NB4 (cell line): ENCODE measurements at regions not wholly inside any gene's neighbourhood (a gene's known extent, or its start where the extent isn't known, plus 50 kb on each side); places are given as distances from the start of the nearest gene placed in this dataset.
"Not testable (repeated sequence)": the region's sequence is repeated elsewhere in the genome, so short reads cannot be mapped to it uniquely, and the experiment has no call there.

Source experiments
- DNase-seq: peaks from one replicate; pipeline ENCODE4 v3.0.0; 2010; ENCODE audit warnings: low read depth
- H3K4me3 ChIP-seq: one replicate; pipeline ENCODE4 v1.5.1; 2011; ENCODE audit warnings: mild to moderate bottlenecking, low read depth, low read length, moderate library complexity
- CTCF ChIP-seq: IDR thresholded peaks from one replicate; pipeline ENCODE4 v1.5.1; 2012; ENCODE audit warnings: low read depth, low read length
- MAX ChIP-seq: IDR thresholded peaks from 2 replicates; pipeline ENCODE4 v1.6.1; 2011; ENCODE audit warnings: low read depth, low read length
- MYC ChIP-seq: IDR thresholded peaks from 2 replicates; pipeline ENCODE4 v1.6.1; 2011; ENCODE audit warnings: low read depth, low read length
- POLR2A ChIP-seq: IDR thresholded peaks from 2 replicates; pipeline ENCODE4 v1.6.1; 2011; ENCODE audit warnings: mild to moderate bottlenecking; ENCODE audit not compliant: insufficient read length; ENCODE audit errors: extremely low read depth

GRCh38 chr2:59233920-59234319 lies 992.8 kb upstream of the FANCL start:
- no peak for TF ChIP-seq POLR2A
- TF ChIP-seq CTCF: no peak
- TF ChIP-seq MYC: no peak
- TF ChIP-seq MAX: no peak
- no peak for DNase-seq
- H3K4me3 ChIP-seq: no peak overlapping the region

GRCh38 chr2:59233448-59233847 lies 992.3 kb upstream of the FANCL start:
- TF ChIP-seq POLR2A: no peak
- TF ChIP-seq MYC: no peak
- TF ChIP-seq MAX: no peak
- no peak for TF ChIP-seq CTCF
- H3K4me3 ChIP-seq: no peak overlapping the region
- DNase-seq: no peak

GRCh38 chr2:59232394-59233165 lies 991.5 kb upstream of the FANCL start:
- peak; percentile 4 for DNase-seq
- TF ChIP-seq MYC: no peak
- TF ChIP-seq POLR2A: no peak
- TF ChIP-seq CTCF: no peak
- TF ChIP-seq MAX: no peak
- H3K4me3 ChIP-seq: no peak overlapping the region

- DNase-seq, H3K4me3 ChIP-seq: not testable (repeated sequence)
These were observed 985.2 kb upstream of the FANCL start for GRCh38 chr2:59226362-59226761.

GRCh38 chr2:59223742-59224141 lies 982.6 kb upstream of the FANCL start:
- TF ChIP-seq MAX (no peak), MYC (no peak), CTCF (no peak), POLR2A (no peak)
- no peak for DNase-seq
- no peak overlapping the region for H3K4me3 ChIP-seq

- TF ChIP-seq MAX: no peak
- no peak for TF ChIP-seq POLR2A
- TF ChIP-seq CTCF: no peak
- no peak for TF ChIP-seq MYC
- H3K4me3 ChIP-seq: no peak overlapping the region
- DNase-seq: no peak
These were observed 976.2 kb upstream of the FANCL start for GRCh38 chr2:59217360-59217759.
